Neural progenitor cell (in vitro differentiated cells): ENCODE measurements at regions not wholly inside any gene's neighbourhood (a gene's known extent, or its start where the extent isn't known, plus 50 kb on each side); places are given as distances from the start of the nearest gene placed in this dataset.

Source experiments
- DNase-seq: peaks from one replicate; pipeline ENCODE4 v3.0.0-alpha.2; 2016; ENCODE audit warnings: low spot score
- H2AFZ ChIP-seq: fragments of 200-600 bp; sonication (generic); replicated peaks from 2 replicates; pipeline ENCODE4 v1.6.1; 2016; ENCODE audit warnings: antibody characterized with exemption
- H3F3A ChIP-seq: fragments of 200-600 bp; sonication (generic); 2 replicates; pipeline ENCODE4 v1.6.1; 2016; ENCODE audit warnings: antibody characterized with exemption, low read depth
- H3K27ac ChIP-seq: fragments of 200-600 bp; sonication (generic); 2 replicates; pipeline ENCODE4 v1.5.1; 2016; ENCODE audit warnings: mild to moderate bottlenecking
- H3K27me3 ChIP-seq: fragments of 200-600 bp; sonication (generic); 2 replicates; pipeline ENCODE4 v1.6.1; 2016; ENCODE audit warnings: mild to moderate bottlenecking, moderate library complexity
- H3K36me3 ChIP-seq: fragments of 200-600 bp; sonication (generic); 2 replicates; pipeline ENCODE4 v1.5.1; 2016
- H3K4me1 ChIP-seq: fragments of 200-600 bp; sonication (generic); 2 replicates; pipeline ENCODE4 v1.6.1; 2016; ENCODE audit warnings: mixed run types
- H3K4me2 ChIP-seq: fragments of 200-600 bp; sonication (generic); 2 replicates; pipeline ENCODE4 v1.6.1; 2016
- H3K4me3 ChIP-seq: fragments of 200-600 bp; sonication (generic); 2 replicates; pipeline ENCODE4 v1.5.1; 2016
- H3K79me2 ChIP-seq: fragments of 200-600 bp; sonication (generic); 2 replicates; pipeline ENCODE4 v1.6.1; 2016; ENCODE audit warnings: low read depth
- H3K9ac ChIP-seq: fragments of 200-600 bp; sonication (generic); 2 replicates; pipeline ENCODE4 v1.6.1; 2016
- H3K9me3 ChIP-seq: fragments of 200-600 bp; sonication (generic); 2 replicates; pipeline ENCODE4 v1.5.1; 2016; ENCODE audit warnings: low read depth
- H4K20me1 ChIP-seq: fragments of 200-600 bp; sonication (generic); 2 replicates; pipeline ENCODE4 v1.6.1; 2016; ENCODE audit warnings: low read depth
- H3K27ac Mint-ChIP-seq: 3 replicates; pipeline ENCODE4 v1.8.0; 2021; ENCODE audit warnings: mixed read lengths
- H3K27me3 Mint-ChIP-seq: 2 replicates; pipeline ENCODE4 v1.8.0; 2022; ENCODE audit warnings: low read depth, mild to moderate bottlenecking, inconsistent platforms, moderate library complexity, mixed read lengths; ENCODE audit not compliant: insufficient read depth
- H3K36me3 Mint-ChIP-seq: 3 replicates; pipeline ENCODE4 v1.8.0; 2021; ENCODE audit warnings: mixed read lengths
- H3K4me1 Mint-ChIP-seq: 3 replicates; pipeline ENCODE4 v1.8.0; 2021; ENCODE audit warnings: mixed read lengths
- H3K4me3 Mint-ChIP-seq: 3 replicates; pipeline ENCODE4 v1.8.0; 2021; ENCODE audit warnings: mild to moderate bottlenecking, moderate library complexity, mixed read lengths
- H3K9me3 Mint-ChIP-seq: 3 replicates; pipeline ENCODE4 v1.8.0; 2020; ENCODE audit warnings: mixed read lengths
- EZH2 ChIP-seq: fragments of 200-600 bp; sonication (generic); IDR thresholded peaks from 2 replicates; pipeline ENCODE4 v1.6.1; 2017; ENCODE audit warnings: antibody characterized with exemption, mild to moderate bottlenecking, moderate library complexity
- EZH2phosphoT487 ChIP-seq: fragments of 200-600 bp; sonication (generic); IDR thresholded peaks from 2 replicates; pipeline ENCODE4 v1.6.1; 2017; ENCODE audit warnings: antibody characterized with exemption
- TF ChIP-seq, protein P1 (sequence below): fragments of 200-600 bp; sonication (generic); IDR thresholded peaks from 2 replicates; pipeline ENCODE4 v1.5.1; 2017; ENCODE audit warnings: antibody characterized with exemption, mild to moderate bottlenecking

DNA sequence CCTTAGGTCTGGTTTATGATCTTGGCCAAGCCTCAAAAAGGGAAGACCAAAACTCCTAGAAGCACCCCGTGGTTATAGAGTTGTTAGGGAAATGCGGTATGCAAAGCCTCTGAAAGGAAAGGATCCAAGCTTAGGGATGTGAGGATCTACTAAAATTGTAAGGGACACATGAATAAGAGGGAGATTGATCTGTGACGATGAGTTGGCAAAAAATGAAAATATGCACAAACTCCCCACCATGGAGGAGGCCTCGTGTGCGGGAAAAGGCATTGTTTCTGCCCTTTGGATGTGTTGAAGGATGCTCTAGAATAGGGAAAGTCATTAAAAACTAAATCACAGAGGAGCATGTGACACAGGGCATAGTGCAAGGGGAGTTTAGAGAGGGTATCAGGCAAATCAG, 88.7 kb upstream of the UBL3 start:
- H3K9me3 Mint-ChIP-seq = no peaks in the 10 kb centered on the region
- Histone ChIP-seq H3K36me3 (no peaks in the 10 kb centered on the region), H3K4me2 (no peak overlapping the region), H4K20me1 (no peaks in the 10 kb centered on the region), H3K4me3 (no peak overlapping the region), H3K4me1 (peaks cover 19% of the 10 kb centered on the region), H3K79me2 (no peaks in the 10 kb centered on the region), H3F3A (peaks cover 5% of the 10 kb centered on the region), H3K9ac (no peak overlapping the region), H3K27ac (no peak overlapping the region), H3K9me3 (no peaks in the 10 kb centered on the region), H2AFZ (no peak overlapping the region), H3K27me3 (no peaks in the 10 kb centered on the region)
- no peak for DNase-seq
- H3K4me3 Mint-ChIP-seq = no peak overlapping the region
- TF ChIP-seq, protein P1, sequence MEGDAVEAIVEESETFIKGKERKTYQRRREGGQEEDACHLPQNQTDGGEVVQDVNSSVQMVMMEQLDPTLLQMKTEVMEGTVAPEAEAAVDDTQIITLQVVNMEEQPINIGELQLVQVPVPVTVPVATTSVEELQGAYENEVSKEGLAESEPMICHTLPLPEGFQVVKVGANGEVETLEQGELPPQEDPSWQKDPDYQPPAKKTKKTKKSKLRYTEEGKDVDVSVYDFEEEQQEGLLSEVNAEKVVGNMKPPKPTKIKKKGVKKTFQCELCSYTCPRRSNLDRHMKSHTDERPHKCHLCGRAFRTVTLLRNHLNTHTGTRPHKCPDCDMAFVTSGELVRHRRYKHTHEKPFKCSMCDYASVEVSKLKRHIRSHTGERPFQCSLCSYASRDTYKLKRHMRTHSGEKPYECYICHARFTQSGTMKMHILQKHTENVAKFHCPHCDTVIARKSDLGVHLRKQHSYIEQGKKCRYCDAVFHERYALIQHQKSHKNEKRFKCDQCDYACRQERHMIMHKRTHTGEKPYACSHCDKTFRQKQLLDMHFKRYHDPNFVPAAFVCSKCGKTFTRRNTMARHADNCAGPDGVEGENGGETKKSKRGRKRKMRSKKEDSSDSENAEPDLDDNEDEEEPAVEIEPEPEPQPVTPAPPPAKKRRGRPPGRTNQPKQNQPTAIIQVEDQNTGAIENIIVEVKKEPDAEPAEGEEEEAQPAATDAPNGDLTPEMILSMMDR = no peak
- TF ChIP-seq EZH2phosphoT487 (no peak), EZH2 (no peak)
- peaks cover 22% of the 10 kb centered on the region for H3K4me1 Mint-ChIP-seq
- H3K27me3 Mint-ChIP-seq = peaks cover 3% of the 10 kb centered on the region
- no peak overlapping the region for H3K27ac Mint-ChIP-seq
- H3K36me3 Mint-ChIP-seq = no peaks in the 10 kb centered on the region

DNA sequence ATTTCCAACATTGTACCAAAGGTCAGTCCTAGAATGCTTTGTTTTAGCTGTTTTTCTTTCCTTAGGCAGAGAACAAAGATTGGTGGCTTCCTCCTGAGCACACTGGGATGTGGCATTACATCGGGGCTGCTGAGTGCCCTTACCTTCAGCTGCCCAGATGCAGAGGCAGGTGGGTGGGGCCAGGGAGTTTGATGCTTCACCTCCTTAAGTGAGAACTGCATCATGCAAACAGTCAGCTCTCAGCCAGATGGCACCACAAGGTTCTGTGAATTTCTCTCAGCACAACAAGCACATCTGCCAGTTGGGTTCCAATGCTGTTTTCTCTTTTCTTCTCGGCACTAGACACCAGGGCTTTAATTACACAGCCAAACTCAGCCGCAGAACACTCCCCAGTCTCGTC, 87.4 kb upstream of the UBL3 start:
- Mint-ChIP-seq H3K36me3 (no peaks in the 10 kb centered on the region), H3K27ac (no peak overlapping the region), H3K9me3 (no peaks in the 10 kb centered on the region), H3K4me3 (no peak overlapping the region), H3K27me3 (peaks cover 3% of the 10 kb centered on the region), H3K4me1 (peaks cover 23% of the 10 kb centered on the region)
- Histone ChIP-seq H3F3A (peaks cover 5% of the 10 kb centered on the region), H3K4me1 (peaks cover 19% of the 10 kb centered on the region), H2AFZ (no peak overlapping the region), H3K79me2 (no peaks in the 10 kb centered on the region), H4K20me1 (no peaks in the 10 kb centered on the region), H3K27ac (no peak overlapping the region), H3K9me3 (no peaks in the 10 kb centered on the region), H3K36me3 (no peaks in the 10 kb centered on the region), H3K9ac (no peak overlapping the region), H3K4me3 (no peak overlapping the region), H3K27me3 (no peaks in the 10 kb centered on the region), H3K4me2 (no peak overlapping the region)
- TF ChIP-seq EZH2 (no peak), EZH2phosphoT487 (no peak)
- TF ChIP-seq, protein P1 = no peak
- DNase-seq = no peak

DNA sequence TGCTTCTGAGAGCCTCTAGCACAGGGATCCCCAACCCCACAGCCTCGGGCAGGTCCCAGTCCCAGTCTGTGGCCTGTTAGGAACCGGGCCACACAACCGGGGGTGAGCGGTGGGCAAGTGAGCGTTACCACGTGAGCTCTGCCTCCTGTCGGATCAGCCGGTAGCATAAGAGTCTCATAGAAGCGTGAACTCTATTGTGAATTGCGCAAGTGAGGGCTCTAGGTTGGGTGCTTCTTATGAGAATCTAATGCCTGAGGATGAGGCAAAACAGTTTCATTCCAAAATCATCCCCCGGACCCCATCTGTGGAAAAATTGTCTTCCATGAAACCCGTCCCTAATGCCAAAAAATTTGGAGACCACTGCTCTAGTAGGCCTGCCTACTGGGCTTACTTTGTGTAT, 87.0 kb upstream of the UBL3 start:
- Histone ChIP-seq H4K20me1 (no peaks in the 10 kb centered on the region), H3K4me1 (peaks cover 19% of the 10 kb centered on the region), H3K79me2 (no peaks in the 10 kb centered on the region), H2AFZ (no peak overlapping the region), H3K9me3 (no peaks in the 10 kb centered on the region), H3K4me3 (no peak overlapping the region), H3K27me3 (no peaks in the 10 kb centered on the region), H3F3A (peaks cover 5% of the 10 kb centered on the region), H3K4me2 (no peak overlapping the region), H3K36me3 (no peaks in the 10 kb centered on the region), H3K9ac (no peak overlapping the region), H3K27ac (no peak overlapping the region)
- Mint-ChIP-seq H3K27me3 (peaks cover 3% of the 10 kb centered on the region), H3K4me3 (no peak overlapping the region), H3K27ac (no peak overlapping the region), H3K9me3 (no peaks in the 10 kb centered on the region), H3K36me3 (no peaks in the 10 kb centered on the region), H3K4me1 (peaks cover 20% of the 10 kb centered on the region)
- TF ChIP-seq, protein P1 = no peak
- no peak for TF ChIP-seq EZH2phosphoT487
- TF ChIP-seq EZH2 = no peak
- no peak for DNase-seq
